MG63 (cell line): ENCODE measurements at regions not wholly inside any gene's neighbourhood (a gene's known extent, or its start where the extent isn't known, plus 50 kb on each side); places are given as distances from the start of the nearest gene placed in this dataset.
A peak's percentile ranks its signal among the peaks of the same experiment; 100 is the strongest.
"Not testable (repeated sequence)": the region's sequence is repeated elsewhere in the genome, so short reads cannot be mapped to it uniquely, and the experiment has no call there.

Experiments used
- DNase-seq: peaks from one replicate; pipeline ENCODE4 v3.0.0-alpha.2; 2020
- H3K27me3 ChIP-seq: fragments of 250-450 bp; sonication (Bioruptor Pico); 2 replicates; pipeline ENCODE4 v1.5.1; 2020; ENCODE audit warnings: mild to moderate bottlenecking, moderate library complexity
- H3K36me3 ChIP-seq: fragments of 250-450 bp; sonication (Bioruptor Pico); 2 replicates; pipeline ENCODE4 v1.5.1; 2020; ENCODE audit warnings: mild to moderate bottlenecking, moderate library complexity
- H3K4me3 ChIP-seq: fragments of 250-450 bp; sonication (Bioruptor Pico); 2 replicates; pipeline ENCODE4 v1.5.1; 2020; ENCODE audit warnings: mild to moderate bottlenecking, moderate library complexity
- H3K9me3 ChIP-seq: fragments of 250-450 bp; sonication (Bioruptor Pico); 2 replicates; pipeline ENCODE4 v1.5.1; 2020; ENCODE audit warnings: mild to moderate bottlenecking, moderate library complexity

DNA sequence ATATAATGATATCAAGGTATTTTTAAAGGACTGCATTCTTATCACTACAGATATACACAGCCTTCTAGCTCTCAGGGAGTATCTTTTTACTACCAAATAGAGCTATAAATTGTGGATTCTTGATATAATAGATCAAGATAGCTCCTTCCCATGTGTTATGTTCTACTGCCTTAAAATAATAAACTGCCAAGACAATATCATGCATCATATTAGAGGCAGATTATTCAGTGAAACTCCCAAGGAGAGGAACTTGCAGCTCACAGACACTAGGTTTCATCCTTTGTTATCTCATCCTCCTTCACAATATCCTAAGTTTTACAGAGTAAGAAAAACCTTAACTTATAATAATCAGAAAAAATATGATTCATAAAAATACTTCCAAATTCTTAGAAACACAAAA is 802.8 kb downstream of the DIAPH3 start:
- H3K36me3 ChIP-seq: no peaks in the 10 kb centered on the region
- no peaks in the 10 kb centered on the region for H3K9me3 ChIP-seq
- no peak for DNase-seq
- no peaks in the 10 kb centered on the region for H3K27me3 ChIP-seq
- no peak overlapping the region for H3K4me3 ChIP-seq

DNA sequence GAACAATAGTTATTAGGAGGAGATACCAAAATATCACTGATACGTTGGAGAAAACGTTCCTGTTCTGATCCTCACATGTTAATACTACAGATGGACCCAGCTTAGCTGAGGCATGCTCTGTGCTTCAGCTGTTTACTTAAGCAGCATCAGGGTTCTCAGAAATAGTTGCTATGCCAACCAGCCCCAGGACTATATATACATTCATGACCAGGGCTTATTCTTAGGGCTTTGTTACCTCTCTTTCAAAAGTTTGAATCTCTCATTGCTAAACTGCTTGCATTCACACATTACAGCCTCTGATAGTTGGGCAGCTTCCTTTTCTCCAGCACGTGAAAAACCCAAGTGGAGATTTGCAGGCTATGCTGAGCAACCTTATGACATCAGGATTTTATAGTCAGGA is 800.4 kb downstream of the DIAPH3 start:
- Histone ChIP-seq H3K9me3 (no peaks in the 10 kb centered on the region), H3K27me3 (no peaks in the 10 kb centered on the region), H3K36me3 (no peaks in the 10 kb centered on the region), H3K4me3 (no peak overlapping the region)
- no peak for DNase-seq

DNA sequence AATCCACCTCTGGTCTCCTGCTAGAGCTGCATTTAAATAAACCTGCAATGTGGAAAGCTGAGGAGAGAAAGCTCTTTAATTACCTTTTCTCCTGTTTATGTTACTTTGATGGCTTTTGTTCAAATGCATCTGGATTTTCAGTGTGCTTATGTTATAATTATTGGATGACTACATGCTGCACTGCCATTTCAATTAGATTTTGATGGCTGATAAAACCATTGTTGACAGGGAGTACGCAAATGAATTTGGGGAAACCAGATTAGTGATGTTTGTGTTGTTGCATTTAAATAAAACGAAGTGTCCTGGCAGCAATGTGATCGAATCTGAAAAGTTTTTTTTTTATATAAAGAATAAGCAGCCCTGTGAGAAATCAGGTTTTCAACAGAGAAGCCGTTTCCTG is 799.8 kb downstream of the DIAPH3 start:
- no peak overlapping the region for H3K4me3 ChIP-seq
- no peaks in the 10 kb centered on the region for H3K9me3 ChIP-seq
- no peaks in the 10 kb centered on the region for H3K36me3 ChIP-seq
- H3K27me3 ChIP-seq: no peaks in the 10 kb centered on the region
- no peak for DNase-seq

DNA sequence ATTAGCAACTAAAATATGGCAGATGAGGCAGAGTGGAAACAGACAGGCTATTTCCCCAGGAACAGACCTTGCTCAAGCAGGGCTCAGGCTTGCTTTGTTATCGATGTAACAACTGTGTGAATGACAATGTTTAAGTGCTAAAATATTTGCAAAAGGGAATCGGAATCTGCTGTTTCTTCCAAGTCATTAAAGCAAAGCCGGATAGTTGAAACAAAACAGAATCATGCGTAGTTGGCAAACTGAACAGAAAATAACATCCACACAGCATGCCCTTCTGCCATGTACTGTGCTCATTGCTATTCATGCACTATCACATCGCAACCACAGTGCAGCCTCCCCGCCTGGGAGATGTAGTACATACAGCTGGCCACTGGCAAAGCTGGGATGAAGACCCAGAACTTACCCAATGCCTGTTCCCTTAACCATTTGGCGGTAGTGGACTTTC is 799.1 kb downstream of the DIAPH3 start:
- Histone ChIP-seq H3K27me3 (no peaks in the 10 kb centered on the region), H3K9me3 (no peaks in the 10 kb centered on the region), H3K36me3 (no peaks in the 10 kb centered on the region), H3K4me3 (no peak overlapping the region)
- no peak for DNase-seq

DNA sequence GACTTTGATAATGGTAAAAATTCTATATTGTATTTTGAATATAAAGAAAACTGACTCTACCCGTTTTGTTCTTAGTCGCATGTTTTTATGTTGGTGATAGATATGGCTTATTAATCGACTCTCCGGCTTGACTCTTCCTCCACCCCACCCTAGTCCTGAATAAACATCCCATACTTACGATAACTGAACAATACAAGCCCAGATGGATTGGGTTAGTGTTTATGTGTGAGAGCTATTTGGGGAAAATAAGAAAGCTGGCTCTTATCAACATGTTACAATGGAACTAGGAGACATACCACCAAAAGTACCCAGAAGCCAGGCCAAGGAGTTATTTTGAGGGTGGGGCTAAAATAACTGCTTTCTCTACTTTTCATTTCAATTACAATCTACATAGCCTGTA is 796.3 kb downstream of the DIAPH3 start:
- no peaks in the 10 kb centered on the region for H3K27me3 ChIP-seq
- no peak overlapping the region for H3K4me3 ChIP-seq
- no peaks in the 10 kb centered on the region for H3K36me3 ChIP-seq
- DNase-seq: no peak
- H3K9me3 ChIP-seq: no peaks in the 10 kb centered on the region

DNA sequence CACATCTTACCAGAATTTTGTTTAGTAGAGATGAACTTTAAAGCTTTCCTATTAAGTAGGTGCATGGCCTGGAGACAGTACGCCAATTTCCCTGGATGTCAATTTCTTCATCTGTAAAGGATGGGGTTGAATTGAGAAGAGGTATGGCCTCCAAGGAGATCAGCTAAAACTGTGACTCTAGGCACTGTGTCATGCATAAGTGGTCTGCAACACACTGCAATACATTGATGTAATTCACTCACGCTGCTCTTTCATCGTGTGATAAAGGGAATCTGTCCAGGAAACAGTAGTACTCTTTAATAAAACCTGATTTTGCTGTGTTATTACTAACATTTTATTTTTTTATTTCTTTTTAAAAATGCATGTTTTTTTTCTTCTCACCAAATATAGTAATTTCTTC is 795.8 kb downstream of the DIAPH3 start:
- DNase-seq: no peak
- Histone ChIP-seq H3K4me3 (no peak overlapping the region), H3K36me3 (no peaks in the 10 kb centered on the region), H3K9me3 (no peaks in the 10 kb centered on the region), H3K27me3 (no peaks in the 10 kb centered on the region)

DNA sequence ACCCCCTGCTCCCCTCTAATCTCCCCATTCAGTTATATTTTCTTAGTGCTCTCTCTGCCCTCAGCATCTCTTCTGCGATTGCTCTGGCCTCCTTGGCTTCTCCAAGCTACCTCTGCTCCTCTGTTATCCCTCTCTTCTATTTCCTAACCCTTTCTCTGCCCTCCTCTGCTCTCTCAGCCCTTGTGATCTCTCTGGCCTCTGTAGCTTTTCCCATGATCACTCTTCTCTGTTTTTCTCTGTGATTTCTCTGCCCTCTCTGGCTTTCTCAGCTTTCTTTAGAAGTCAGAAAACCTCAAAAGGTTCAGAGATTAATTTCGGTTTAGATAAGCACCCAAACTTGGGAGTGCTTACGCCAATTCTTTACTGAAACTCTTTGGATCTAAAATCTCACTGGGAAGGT is 795.0 kb downstream of the DIAPH3 start:
- no peaks in the 10 kb centered on the region for H3K9me3 ChIP-seq
- DNase-seq: no peak

DNA sequence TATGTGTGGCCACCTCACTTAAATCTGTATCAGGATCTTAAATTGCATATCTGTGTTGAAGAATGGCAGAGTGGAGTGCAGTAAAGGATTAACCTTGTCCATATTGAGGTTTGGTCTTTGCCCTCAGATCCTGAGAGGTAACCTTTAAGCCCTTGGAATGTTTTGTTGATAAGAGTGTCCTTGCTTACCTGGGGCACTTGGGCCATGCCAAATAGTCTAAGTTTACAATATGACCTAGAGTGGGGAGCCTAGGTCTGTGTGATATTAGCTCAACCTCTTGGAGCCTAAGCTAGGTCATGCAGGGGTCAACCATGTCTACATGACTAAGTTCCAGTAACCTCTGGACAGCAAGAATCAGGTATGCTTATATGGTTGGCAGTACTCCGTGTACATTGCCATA is 792.5 kb downstream of the DIAPH3 start:
- no peak for DNase-seq
- Histone ChIP-seq H3K36me3 (no peaks in the 10 kb centered on the region), H3K9me3 (no peaks in the 10 kb centered on the region), H3K27me3 (no peaks in the 10 kb centered on the region), H3K4me3 (no peak overlapping the region)

More for the DNA sequence above, 795.0 kb downstream of the DIAPH3 start:
- Histone ChIP-seq H3K36me3 (no peaks in the 10 kb centered on the region), H3K4me3 (no peak overlapping the region), H3K27me3 (no peaks in the 10 kb centered on the region)

DNA sequence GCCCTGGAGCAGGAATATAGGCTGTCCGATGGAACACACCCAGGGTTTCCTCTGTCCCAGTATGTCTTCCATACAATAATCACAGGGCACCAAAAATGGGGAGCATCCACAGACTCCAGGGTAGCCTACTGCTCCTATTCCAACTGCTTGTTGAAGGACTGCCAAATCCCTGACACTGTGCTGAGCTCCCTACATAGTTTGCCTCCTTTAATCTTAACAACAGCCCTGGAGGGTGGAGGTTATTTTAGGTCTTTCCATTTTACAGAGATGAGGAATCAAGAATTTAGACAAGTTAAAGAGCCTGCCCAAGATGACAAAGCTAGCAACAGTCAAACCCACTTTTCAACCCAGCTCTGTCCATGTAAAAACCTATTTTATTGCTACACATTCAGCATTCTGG is 790.4 kb downstream of the DIAPH3 start:
- H3K27me3 ChIP-seq: no peaks in the 10 kb centered on the region
- H3K4me3 ChIP-seq: no peak overlapping the region
- no peak for DNase-seq
- H3K36me3 ChIP-seq: no peaks in the 10 kb centered on the region
- H3K9me3 ChIP-seq: no peaks in the 10 kb centered on the region

DNA sequence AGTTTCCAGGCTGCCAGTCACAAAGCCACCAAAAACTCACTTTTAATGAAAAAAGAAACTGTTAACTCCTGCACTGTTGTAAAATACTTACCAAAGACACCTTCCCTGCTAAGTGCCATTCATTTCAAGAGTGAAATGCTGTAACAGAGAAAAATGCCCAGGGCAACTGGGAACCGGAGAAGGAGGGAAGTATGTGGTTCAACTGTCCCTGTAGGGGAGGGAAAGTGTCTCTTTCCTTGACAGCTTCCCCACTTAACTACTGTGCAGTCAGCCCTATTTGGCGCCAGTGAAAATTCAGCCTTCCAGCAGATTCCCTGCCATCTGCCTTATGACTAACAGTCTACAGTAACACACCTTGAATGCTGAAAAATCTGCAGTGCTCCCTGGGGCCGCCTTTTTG is 789.0 kb downstream of the DIAPH3 start:
- H3K4me3 ChIP-seq: no peak overlapping the region
- no peaks in the 10 kb centered on the region for H3K9me3 ChIP-seq
- H3K36me3 ChIP-seq: no peaks in the 10 kb centered on the region
- no peak for DNase-seq
- no peaks in the 10 kb centered on the region for H3K27me3 ChIP-seq

DNA sequence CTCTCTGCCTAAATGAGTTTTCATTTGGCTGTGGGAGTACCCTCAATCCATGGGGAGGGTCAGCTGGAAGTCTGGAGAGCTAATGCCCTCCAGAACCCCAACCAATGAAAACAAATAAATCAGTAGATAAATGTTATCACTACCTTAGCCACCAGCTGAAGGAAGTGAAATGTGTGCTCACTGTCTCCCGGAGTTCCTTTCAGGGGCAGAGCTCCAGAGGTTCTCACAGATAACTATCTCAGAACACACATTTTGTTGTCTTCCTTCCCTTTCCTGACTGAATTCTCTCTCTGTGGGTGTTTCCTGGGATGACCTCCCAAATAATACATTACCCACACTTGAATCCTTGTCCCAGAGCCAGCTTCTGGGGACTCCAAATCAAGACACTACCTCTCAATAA is 779.6 kb downstream of the DIAPH3 start:
- Histone ChIP-seq H3K9me3 (no peaks in the 10 kb centered on the region), H3K4me3 (no peak overlapping the region), H3K27me3 (no peaks in the 10 kb centered on the region; the same call in none of the 2 replicates), H3K36me3 (no peaks in the 10 kb centered on the region)
- no peak for DNase-seq

DNA sequence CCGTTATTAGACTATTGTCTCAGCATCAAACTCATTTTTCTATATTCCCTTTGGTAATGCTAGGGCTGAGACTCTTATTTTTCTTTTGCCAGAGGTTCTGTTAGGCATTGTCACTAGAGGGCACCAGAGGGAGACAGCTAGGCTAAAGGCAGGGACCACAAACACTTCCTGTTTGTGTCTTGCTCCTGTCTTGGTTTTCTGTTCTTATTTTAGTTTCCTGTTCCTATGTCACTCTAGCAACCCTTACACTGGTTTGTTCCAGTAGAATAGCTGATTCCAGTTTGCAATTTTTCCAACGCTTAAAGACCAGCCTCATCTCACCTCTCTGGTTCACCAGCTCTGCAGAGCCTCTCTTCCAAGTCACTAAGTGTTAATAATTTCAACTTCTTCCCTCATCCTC is 772.0 kb downstream of the DIAPH3 start:
- no peaks in the 10 kb centered on the region; the same call in 1 of the 2 replicates for H3K27me3 ChIP-seq
- peak; percentile 20 for DNase-seq
- H3K9me3 ChIP-seq: no peaks in the 10 kb centered on the region
- H3K4me3 ChIP-seq: no peak overlapping the region
- no peaks in the 10 kb centered on the region for H3K36me3 ChIP-seq

DNA sequence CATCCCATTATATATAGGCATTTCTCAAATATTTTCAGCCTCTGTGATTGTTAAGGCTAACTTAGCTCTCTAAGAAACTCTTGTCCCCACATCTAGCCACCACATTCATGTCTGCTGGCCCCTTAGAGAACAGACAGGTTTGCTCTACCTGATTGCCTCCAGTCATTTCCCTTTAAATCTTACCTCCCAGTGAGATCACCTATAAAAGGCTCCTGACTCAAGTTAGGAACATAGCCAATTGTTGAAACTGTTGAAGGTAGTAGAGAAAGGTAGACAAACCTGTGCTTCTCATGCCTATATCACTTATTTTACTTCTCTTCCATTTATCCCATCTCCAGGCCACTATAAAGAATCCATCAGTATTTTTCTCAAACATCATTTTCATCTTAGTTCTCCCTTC is 771.4 kb downstream of the DIAPH3 start:
- Histone ChIP-seq H3K9me3 (no peaks in the 10 kb centered on the region), H3K27me3 (no peaks in the 10 kb centered on the region; the same call in 1 of the 2 replicates), H3K36me3 (no peaks in the 10 kb centered on the region), H3K4me3 (no peak overlapping the region)
- no peak for DNase-seq

DNA sequence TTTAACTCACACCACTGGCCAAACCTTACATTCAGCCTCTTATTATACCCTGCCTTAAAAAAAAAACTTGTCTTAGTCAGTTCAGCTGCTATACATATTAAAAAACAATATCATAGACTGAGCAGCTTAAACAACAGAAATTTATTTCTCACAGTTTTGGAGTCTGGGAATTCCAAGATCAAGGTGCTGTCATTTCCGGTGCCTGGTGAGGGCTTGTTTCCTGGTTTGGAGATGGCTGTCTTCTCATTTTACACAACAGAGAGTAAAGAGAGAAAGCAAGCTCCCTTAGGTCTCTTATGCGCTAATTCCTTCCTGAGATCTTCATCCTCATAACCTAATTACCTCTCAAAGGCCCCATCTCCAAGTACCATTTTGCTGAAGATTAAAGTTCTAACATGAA is 769.2 kb downstream of the DIAPH3 start:
- no peaks in the 10 kb centered on the region for H3K9me3 ChIP-seq
- H3K4me3 ChIP-seq: no peak overlapping the region
- no peaks in the 10 kb centered on the region for H3K36me3 ChIP-seq
- DNase-seq: no peak
- H3K27me3 ChIP-seq: no peaks in the 10 kb centered on the region; the same call in 1 of the 2 replicates

DNA sequence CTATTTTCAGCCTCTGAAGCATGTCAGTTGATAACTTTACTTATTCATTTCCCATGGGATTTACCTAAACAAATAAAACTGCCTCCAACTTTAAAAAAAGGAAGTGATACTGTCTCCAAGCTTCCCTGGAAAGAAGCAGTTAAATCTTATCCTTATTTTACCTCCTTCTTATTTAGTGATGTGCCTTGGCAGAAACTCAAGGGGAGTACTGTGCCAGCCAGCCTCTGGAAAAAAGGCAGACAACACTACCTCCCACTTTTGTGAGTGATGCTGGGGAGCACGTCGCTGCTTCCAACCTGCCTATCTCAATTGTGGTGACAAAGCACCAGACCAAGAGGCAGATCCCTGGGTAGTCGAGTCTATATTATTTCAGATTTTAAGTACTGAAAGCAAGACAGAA is 765.6 kb downstream of the DIAPH3 start:
- Histone ChIP-seq H3K27me3 (no peaks in the 10 kb centered on the region), H3K9me3 (no peaks in the 10 kb centered on the region), H3K4me3 (no peak overlapping the region), H3K36me3 (no peaks in the 10 kb centered on the region)
- no peak for DNase-seq

DNA sequence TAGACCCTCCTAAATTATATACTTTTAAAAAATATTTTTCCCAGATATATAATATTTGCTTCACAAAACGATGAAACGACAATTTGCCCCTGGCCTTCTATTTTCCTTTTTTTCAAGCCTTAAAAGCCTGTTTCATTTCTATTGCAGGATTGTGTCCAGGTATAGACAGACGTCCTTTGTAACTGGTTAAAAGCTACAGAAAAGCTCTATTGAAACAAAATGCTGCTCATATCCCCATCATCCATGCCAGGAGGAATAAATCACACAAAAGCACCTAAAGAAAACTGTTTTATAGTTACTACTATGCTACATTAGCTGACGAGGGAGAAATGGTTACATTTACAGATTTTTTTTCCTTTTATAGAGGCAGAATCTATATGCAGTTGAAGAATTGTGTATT is 765.1 kb downstream of the DIAPH3 start:
- H3K4me3 ChIP-seq: no peak overlapping the region
- no peaks in the 10 kb centered on the region for H3K9me3 ChIP-seq
- H3K36me3 ChIP-seq: no peaks in the 10 kb centered on the region
- DNase-seq: no peak
- no peaks in the 10 kb centered on the region for H3K27me3 ChIP-seq

DNA sequence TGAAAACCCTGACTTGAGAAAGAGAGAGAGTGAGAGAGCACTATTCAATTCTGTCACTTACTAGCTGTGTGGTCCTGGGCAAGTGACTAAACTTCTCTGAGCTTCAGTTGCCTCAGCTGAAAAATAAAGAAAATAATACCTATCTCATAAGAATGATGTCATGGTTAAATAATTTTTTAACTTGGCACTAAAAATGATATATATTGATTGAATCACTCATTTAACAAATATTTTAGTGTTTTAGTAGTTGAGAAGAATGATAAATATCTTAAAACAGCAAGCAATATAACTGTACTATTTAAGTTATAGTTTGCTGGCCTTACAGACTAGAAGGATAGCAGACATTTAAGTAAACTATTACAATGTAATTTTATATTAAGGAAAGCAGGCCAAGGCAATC is 764.2 kb downstream of the DIAPH3 start:
- no peaks in the 10 kb centered on the region for H3K9me3 ChIP-seq
- H3K36me3 ChIP-seq: no peaks in the 10 kb centered on the region
- no peaks in the 10 kb centered on the region for H3K27me3 ChIP-seq
- H3K4me3 ChIP-seq: no peak overlapping the region
- DNase-seq: no peak

DNA sequence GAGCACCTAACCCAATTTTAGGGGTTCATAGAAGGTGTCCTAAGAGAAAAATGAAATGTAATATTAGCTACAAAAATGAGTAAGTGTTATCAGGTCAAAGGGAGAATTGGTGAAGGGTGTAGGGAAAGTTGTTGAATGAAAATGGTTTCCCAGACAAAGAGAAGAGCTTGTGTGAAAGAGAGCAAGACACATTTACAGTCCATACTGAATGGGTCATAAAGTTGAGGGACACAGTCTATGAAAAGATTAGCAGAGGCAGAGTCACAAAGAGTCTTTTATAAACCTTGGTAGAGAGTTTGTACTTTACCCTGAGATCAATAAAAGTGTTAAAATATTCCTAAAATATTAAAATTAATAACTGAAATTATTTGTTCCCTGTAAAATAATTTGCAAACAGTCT is 759.4 kb downstream of the DIAPH3 start:
- Histone ChIP-seq H3K27me3 (no peaks in the 10 kb centered on the region), H3K36me3 (no peaks in the 10 kb centered on the region), H3K4me3 (no peak overlapping the region), H3K9me3 (no peaks in the 10 kb centered on the region)
- no peak for DNase-seq

DNA sequence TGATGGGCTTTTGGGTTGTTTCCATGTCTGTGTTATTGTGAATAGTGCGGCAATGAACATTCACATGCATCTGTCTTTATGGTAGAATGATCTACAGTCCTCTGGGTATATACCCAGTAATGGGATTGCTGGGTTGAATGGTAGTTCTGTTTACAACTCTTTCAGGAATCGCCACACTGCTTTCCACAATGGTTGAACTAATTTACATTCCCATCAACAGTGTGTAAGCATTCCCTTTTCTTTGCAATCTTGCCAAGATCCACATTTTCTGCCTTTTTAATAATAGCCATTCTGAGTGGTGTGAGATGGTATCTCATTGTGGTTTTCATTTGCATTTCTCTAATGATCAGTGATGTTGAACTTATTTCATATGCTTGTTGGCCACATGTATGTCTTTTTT is 756.5 kb downstream of the DIAPH3 start:
- H3K36me3 ChIP-seq, H3K27me3 ChIP-seq, DNase-seq, H3K4me3 ChIP-seq, H3K9me3 ChIP-seq: not testable (repeated sequence)
